ENCODE measurements at regions not wholly inside any gene's neighbourhood (a gene's known extent, or its start where the extent isn't known, plus 50 kb on each side); places are given as distances from the start of the nearest gene placed in this dataset.

DNA sequence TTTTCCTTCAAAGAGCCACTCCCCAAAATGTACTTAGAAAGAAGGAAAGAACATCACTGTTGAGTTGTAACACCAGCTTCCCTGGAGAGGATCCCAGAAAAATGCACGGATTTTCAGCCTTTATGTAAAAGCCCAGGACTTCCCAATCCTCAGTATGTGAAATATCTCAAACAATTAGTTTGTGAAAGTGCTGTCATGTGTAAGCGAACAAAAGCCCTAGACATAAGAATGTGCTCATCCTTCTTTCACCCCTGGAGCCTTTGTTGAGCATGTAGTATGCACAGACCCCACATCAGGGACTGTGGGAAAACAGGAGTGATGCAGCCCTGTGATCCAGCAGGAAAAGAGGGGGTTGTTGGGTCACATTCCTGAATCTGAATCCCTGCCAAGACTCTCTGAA, 441.4 kb upstream of the ZNF507 start:
- no peak for DNase-seq

DNA sequence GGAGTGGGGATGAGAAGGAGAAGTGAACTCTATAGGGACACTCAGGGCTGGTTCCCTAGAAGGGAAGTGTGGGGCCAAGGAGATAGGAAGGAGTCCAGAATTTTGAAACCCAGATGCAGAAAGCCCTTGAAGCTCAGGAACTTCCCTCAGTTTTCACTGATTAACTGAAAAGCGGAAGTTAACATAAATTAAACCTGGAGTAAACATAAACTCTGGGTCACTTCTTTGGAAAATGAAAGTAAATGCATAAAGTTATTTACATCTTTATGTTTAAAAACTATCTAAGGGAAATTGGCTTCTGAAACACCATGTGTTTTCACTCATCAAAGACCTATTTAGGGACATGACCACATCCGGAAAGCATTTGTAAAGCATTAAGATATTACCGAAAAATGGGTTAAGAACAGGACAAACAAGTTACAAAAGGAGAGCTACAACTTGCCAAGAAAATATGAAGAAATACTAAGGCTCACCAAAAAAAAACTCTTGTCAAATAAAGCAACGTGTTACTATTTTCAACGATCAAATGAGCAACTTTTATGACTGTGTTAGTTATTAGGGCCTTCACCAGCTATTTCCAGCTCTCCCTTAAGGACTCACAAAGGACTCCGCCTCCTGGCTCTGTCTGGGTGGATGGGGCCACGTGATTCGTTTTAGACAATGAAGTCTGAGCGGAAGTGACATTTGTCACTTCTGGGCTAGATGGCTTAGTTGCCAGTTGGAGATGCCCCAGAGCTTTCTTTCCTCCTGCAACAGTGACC, 439.1 kb upstream of the ZNF507 start:
- DNase-seq: no peak

DNA sequence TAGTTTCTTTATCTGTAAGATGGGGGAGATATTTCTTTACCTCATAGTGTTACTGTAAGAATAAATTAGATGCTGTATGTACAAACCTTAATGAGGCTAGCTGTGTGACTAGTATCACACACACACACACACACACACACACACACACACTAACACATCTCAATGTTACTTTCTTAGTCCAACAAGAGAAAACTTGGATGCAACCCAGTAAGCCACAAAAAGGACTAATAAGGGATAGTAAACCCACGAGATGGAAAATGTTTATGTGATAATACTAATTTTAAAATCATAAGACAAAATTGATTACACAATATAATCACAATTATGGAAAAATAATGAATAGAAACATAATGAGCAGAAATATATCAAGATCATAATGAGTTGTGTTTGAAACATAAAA, 437.7 kb upstream of the ZNF507 start:
- no peak for DNase-seq

DNA sequence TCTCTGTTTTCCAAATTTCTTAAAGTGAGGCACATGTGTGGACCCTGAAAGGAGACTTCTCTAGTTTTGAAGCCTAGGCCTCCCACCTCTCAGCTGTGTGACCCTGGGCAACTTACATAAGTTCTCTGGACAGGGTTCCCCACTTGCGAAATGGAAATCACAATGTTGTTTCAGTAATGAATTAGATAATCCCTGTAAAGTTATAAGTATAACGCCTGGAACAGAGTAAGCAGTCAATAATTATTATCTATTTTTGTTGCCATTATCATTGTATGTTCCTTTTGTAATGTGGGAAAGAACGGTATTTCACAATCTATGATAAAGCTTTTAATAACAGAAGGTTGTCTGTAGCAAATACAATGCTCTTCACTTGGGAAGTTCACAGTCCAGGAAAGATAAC, 437.3 kb upstream of the ZNF507 start:
- no peak for DNase-seq

DNA sequence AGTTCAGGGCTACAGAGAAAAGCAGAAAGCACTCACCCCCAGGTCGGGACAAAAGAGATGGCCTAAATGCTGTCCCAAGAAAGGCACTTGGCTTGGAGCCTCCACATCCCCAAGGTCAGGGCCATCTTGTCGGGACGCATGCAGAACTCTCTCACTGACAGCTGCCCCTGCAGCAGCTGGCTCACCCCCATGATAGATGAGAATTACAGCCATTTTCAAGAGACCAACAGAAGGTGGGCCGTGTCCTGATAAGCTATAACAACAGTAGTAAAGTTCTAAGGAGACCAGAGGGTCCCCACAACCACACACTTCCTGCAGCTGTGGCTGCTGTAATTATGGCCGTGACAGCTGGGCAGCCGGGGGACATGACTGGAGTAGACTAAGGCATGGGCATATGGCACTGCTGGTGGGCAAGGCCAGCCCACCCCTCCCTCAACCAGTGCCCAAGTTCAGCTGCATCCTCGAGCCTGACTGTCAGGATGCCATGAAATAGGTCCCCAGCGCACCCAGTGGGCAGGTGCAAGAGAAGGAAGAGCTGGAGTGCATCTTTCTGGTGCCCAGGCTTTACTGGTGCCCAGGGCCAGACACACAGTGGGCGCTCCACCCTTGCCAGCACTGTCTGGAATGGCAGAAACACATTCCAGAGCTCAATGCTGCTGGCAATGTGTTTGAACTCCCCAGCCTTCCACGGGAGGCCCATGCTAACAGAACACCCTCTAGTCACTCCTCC, 436.7 kb upstream of the ZNF507 start:
- DNase-seq: no peak

DNA sequence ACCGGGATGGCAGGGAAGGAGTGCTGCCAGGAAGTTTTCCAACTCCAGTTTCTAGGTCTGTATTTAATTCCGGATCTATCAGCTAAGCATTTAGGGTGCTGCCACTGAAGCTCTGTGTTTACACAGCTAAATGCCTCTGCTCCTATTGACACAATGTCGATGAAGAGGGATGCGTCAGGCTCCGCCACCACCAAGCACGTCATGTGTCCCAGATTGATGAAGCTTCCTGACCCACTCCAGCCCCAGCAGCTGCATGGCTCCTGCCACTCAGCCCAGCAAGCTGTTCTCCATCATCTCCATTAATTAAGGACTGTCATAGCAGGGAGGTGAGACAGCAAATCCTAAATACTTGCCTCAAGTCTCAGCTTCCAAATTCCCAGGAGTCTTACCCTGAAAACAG, 435.2 kb upstream of the ZNF507 start:
- no peak for DNase-seq

DNA sequence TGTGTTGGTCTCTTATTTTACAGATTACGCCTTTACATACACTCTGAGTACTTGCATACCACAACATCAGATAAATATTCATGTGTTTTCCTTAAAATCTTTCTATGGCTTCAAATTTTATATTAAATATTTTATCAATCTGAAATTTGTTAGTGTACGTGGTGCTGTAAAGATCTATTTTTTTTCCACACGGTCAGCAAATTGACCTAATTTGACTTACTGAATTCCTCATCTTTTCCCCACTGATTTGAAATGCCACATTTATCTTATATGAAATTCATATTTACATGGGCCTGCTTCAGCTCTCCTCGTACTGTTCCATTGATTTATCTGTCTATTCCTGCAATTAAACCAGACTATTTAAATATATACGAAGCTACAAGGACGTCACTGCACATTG, 433.8 kb upstream of the ZNF507 start:
- DNase-seq: no peak

DNA sequence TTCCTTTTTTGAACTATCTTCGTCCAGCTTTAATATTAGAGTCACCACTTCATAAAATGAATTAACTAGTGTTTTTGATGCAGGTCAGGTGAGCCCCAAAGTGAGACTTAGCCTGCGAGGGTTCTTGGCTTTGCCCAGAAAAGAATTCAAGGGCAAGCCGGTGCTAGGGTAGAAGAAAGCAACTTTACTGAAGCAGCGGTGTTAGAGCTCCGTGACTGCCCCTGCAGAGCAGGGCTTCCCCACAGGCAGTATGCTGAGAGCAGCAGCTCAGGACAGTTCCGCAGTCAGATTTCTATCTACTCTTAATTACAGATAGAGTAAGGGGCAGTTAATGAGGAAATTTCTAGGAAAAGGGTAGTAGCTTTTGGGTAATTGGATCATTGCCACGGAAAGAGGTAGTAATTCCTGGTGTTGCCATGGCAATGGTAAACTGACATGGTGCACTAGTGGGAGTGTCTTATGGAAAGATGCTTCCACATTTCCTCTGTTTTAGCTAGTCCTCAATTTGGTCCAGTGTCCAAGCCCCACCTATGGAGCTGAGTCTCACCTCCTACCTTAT, 432.2 kb upstream of the ZNF507 start:
- DNase-seq: no peak

DNA sequence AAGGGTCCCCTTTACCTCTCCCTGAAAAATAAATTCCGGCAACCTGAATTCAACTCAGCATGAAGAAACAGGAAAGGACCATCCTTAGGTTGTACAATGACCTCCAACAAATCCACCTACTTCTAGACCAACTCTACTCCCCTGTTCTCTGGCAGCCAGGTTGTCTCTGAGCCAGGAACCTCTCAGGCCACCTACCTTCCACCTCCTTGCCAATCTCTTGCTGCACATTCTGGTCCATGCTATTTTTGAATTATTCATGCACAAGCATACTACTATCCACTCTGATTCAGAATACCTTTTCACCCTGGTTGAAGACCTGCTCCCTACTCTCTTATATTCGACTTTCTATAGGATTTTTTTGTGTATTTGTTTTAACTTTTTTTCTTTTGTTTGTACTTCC, 415.0 kb upstream of the ZNF507 start:
- DNase-seq: no peak

DNA sequence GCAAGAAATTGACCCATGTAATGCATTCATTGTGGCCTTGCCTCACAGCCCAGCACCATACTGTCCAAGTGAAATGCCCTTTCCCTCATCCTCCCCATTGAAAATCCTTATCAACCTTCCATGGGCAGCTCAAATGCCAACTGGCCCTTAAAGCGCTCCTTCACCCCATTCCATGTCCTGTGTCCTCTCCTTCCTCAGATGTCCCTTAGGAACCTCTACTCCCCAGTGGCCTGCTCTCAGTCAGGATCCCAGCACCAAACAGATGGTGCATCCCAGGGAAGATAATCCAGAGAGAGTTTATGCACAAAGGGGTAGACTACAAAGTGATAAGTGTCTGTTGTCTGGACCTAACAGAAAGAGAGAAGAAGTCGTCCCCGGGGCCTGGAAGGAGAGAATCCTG, 407.4 kb upstream of the ZNF507 start:
- no peak for DNase-seq

DNA sequence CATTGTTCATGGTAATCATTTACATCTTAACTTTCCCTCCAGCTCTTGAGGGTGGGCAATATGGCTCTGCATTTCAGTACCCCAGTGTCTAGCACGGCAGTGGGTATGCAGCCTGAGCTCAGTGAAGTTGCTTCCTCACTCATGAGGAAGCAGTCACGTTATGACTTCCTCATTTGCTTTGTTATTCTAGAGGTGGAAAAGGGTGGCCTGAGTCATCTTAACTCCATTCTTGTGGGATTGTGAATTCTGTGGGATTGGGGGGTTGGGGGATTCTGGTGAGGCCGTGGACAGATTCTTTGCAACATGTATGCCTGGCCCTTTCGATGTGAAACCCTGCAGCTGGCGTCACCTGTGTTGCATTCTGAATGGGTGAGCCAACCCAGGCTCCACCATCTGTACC, 406.7 kb upstream of the ZNF507 start:
- DNase-seq: no peak

DNA sequence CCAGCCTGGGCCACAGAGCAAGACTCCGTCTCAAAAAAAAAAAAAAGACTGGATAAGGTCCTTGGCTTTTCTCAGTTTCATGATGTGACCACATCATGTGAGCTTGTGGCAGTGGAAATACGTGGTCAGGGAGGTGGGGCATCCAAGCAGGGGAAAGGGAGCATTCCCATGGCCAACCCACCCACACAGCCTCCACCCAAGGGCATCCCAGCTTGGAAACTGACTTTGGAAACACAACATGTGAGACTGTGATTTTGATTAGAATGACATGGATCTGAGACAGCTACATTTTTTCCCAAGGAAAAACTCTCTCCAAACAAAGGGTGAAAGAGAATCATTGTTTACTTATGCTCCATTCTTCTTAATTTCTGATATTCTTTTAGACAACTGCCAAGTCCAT, 405.0 kb upstream of the ZNF507 start:
- DNase-seq: no peak

DNA sequence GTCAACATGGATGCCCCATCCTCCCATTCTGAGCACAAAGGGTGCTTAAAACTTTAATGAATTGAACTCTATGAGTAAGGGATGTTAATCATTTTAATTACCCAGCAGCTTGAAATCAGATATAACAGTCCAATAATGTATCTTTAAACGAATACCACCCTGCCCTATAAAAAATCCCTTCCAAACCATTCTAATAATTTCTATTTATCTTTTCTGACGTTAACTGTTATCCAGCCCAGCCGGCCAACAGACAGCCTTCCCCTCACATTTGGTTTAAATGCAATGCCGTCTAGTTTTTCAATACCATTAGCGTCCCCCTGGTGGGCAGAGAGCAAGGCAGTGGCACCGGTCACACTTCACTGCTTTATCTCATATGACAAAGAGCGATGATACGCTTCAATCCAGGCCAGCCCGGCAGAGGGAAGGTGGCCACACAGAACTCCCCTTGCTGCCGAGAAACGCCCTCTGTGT, 402.2 kb upstream of the ZNF507 start:
- no peak for DNase-seq

DNA sequence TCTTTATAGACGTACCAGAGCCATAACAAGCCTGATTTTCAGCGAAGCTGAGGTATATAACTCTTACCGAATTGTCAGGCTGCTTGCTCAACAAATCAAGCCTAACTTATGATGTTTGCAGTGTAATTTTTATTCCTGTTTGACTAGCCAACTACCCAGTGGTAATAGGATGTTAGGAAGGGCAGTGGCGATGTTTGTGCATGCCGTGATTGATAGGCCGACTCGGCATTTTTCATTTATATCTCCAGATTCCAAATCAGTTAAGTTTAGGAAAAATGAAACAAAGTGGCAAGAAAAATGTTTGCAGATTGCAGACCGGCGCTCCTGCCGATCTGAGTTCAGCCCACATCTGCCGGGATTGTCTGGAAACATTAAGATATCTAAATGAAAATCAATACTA, 401.6 kb upstream of the ZNF507 start:
- DNase-seq: no peak

DNA sequence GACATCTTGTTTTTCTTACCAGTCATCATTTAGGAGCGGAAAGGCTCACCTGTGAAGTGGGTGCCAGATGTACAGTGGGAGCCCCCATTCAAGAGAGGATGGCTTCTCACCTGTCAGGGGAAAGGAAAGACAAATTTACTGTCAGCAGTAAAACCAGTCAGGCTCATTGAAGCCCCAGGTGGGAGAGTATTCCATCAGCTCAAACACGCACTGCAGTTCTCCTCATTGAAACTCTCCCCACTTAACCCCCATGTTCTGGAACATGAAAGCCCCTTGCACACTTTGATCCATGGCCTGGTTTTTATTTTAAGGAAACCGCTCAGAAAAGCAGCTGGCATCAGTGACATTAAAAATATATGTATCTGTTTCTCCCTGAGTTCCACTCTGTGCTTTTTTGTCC, 401.1 kb upstream of the ZNF507 start:
- DNase-seq: no peak

DNA sequence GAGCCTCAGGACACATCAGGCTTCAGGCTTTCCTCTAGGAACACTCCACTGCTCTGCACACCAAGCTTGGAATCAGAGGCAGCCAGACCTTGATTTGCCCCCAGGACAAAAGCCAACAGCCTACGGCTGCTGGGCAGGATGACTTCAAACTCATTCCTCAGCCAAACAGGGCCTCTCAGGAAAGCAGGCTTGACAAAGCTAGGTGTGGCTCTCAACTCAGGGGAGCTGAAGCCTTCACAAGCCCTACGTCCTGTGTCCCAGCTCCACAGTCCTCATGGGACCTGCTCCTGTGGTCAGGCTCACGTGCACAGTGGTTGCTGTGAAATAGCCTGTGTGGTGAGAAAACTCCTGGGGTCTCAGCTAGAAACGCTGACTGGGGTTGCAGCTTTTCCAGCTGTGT, 398.9 kb upstream of the ZNF507 start:
- no peak for DNase-seq

DNA sequence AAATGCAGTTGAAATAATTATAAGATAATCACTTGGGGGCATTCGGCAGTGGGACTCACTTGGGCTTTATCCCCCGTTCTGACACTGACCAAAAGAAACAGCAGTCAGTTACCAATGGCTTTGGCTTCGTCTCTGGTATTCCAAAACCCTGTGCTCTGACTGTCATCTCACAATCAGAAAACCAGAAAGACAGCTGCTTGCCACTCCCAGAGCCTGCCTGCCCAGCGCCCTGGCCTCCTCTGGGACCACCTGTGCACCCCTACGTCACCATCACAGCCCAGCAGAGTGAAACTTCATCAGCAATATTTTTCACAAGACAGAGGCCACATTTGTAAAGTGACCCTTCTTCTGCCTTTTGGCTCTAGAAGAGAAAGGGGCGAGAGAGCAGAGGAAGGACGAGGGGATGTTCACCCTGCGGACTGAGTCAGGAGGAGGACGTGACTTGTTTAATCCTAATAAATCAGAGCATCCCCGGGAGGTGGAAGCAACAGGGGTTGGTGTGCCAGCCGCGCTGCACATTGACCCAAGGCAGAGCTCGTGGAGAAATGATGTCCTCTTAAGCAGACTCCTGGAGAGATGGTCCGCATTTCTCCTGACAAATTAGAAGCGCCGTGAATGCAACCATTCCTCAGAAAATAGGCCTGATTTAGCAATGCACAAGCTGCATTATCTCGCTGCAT, 397.8 kb upstream of the ZNF507 start:
- no peak for DNase-seq

DNA sequence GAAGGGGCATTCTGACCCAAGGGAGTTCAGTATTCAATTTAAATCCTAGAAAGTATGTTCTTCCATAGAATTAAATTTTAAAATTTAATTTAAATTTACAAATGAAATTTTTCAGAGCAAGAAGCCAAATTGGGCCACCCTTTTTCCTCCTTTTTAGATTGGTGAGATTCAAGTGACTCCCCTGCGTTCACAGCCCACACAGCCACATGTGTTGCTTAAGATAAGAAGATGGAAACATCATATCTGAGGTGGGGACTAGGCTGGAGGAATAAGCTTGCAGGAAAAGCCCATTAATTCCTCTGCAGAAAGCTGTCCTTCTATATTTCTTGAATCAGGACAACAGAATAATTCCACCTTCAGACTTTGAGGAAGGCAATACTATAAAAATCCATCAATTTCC, 392.7 kb upstream of the ZNF507 start:
- no peak for DNase-seq

DNA sequence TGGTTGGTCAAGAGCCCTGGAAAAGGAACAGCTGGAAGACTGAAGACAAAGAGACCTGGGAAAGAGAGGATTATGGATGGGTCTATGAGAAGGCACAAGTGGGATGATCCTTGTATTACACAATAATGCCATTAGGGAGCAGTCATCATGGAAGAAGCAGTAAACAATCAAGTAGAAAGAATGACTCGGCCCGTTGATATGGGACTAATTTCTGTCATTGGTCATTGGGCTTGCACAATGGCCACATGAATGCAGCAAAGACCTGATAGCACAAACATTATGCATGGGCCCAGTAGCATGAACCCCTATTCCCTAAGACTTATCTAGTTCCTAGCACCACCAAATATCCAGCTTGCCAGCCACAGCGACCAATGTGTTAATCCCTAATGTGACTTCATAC, 390.3 kb upstream of the ZNF507 start:
- no peak for DNase-seq

DNA sequence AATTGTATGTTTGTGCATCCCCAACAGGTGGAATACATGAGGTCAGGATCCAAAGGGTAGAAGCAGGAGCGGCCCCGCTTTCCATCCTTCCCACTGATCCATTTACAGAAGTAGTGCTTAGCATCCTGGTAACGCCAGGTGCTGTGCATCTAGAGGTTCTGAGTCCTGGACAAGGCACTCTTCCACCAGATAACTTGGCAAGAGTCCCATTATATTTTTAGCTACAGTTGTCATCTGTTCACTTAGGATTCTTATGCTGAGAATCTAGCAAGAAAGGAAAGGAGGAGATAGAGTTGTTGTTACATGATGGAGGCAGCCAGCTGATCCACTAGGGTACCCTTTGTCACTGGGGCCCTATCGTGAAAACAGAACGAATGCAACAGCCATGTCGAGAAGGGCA, 389.5 kb upstream of the ZNF507 start:
- no peak for DNase-seq

DNA sequence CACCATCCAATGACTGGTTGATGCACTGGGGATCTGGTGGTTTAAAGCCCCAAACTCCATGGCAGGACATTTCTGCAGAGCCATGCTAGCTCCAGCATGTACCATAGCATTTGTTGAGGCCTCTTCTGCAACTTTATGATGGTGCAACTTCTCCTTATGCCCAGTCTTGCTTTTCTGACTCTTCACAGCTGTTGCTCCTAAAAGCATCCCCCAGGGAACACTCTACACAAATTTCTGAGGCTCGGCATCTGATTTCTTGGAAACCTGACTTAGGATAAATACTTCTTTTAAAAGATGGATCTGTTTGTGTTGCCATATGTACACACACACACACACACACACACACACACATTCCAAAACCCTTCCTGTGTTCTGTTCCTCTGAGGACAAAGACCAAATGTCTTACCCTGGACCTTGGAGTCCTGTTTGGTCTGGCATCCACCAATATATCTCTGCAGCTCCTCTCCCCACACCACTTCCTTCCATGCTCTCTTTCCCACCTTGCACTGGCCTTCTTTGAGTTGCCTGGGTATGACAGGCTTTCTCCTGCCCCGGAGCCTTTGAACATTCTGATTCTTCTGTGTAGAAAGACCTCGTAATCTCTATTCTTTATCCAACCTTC, 388.5 kb upstream of the ZNF507 start:
- DNase-seq: no peak

DNA sequence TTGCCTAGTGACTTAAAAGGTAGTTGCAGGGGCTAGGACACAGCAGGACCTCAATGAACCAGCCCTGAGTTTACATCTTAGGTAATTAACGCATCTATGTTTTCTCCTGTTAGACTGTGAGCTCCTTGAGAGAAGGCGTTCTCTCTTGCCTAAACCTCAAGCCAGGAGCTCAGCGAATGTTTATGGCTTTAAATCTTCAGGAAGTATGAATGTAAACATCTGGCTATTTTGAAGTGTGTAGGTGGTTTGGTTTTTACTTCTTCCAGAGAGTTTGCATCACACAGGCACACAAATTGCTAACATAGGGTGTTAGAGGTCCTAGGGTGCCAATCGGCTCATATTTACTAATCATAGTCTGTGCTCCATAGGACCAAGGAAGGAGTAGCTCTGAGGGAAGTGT, 387.7 kb upstream of the ZNF507 start:
- DNase-seq: no peak

DNA sequence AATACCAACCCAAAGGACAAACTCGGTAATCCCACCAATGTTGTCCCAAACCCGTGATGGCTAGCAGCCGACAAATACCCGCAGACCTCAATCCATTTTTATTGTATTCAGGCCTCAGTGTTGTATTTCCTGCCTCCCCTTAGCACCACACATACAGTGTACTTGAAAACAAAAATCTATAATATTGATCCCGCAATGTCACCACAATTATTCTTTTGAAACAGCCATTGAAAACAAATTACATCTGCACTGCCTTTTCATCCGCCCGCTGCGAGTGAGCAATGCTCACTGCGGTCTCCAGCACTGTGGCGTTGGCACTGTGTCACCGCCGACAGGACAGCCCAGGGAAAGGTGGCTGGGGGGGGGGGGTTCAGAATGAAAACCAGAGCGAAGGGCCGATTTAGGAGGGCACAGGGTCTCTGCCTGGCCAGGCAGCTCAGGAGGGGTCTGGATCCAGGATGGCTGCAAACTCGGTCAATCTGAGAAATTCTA, 385.8 kb upstream of the ZNF507 start:
- DNase-seq: no peak
